HG03460 (cell line): ENCODE measurements at regions not wholly inside any gene's neighbourhood (a gene's known extent, or its start where the extent isn't known, plus 50 kb on each side); places are given as distances from the start of the nearest gene placed in this dataset.
"Not testable (repeated sequence)": the region's sequence is repeated elsewhere in the genome, so short reads cannot be mapped to it uniquely, and the experiment has no call there.

ENCODE experiments used
- ATAC-seq: cut with Tn5 transposase; IDR thresholded peaks from one replicate; pipeline ENCODE4 v1.9.1; 2021; ENCODE audit not compliant: unreplicated experiment

DNA sequence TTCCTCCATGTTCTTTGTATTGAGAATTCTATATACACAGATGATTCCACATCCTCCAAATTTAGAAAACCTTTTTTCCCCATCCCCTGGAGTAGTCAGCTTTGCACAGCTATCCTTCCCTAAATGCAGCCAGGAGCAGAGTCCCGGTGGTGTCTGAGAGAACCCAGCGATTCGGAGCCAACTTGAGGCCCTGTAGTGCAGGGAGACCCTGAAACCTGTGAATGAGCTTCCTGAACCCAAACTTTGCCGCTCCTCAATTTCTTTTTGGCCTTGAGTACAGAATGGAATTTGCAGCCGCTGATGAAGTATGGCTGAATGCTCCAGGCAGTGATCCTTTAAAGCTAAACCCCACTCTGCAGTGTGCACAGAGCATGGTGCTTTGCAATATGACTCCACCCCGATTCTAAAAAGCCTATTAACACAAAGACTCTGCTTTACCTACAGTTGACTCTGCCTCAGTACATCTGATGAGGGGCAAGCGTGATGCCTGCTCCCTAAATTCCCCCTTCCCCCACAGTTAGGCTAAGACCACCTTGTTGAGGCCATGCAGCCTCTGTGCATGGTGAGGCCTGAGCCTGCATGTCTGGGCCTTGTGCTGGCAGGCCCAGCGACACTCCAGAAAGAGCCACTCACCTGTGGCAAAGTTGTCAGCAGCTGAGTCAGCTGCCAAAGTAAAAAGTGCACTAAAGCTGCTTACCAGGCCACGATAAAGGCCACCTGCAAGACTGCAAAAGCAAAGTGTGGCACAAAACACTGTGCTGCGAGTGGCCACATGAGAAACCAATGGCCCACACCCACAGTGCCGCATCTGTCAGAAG is 82.1 kb downstream of the PLEKHG1 start:
- ATAC-seq, result no peak

DNA sequence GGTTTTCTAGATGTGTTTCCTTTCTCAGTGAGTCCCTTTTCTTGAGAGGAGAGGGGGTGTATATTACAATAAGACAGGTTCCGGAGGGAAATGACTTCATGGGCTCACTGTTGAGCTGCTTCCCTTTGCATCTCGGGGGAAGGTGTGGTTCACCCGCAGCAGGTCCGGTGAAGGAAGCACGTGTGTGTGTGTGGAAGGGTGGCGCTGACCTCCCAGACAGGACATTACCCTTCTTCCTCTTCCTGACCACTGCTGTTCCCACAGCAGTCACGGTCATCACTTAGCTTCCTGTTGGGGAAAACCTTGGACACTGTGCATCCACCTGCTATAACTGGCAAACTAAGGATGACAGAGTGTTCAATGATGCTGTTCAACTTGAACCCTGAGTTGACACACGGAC is 83.6 kb downstream of the PLEKHG1 start:
- peak; percentile 43 for ATAC-seq

DNA sequence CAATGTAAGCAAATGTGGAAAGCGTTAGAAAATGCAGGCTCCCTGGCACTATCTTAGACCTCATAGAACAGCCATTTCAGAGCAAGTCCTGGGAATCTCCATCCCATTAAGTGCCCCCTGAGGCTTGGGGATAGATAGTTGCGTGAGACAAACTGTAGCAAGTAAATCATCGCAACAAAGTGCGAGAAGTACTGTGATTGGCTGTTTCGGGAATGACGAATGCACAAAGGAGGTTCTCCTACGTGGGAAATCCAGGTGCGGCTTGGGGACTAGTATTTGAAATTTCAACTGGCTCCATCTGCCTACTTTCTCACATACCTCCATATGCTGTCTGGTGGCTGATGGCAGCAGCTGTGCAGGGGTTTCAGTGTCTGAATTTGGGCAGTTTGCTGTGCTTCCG is 84.5 kb downstream of the PLEKHG1 start:
- ATAC-seq, result no peak

DNA sequence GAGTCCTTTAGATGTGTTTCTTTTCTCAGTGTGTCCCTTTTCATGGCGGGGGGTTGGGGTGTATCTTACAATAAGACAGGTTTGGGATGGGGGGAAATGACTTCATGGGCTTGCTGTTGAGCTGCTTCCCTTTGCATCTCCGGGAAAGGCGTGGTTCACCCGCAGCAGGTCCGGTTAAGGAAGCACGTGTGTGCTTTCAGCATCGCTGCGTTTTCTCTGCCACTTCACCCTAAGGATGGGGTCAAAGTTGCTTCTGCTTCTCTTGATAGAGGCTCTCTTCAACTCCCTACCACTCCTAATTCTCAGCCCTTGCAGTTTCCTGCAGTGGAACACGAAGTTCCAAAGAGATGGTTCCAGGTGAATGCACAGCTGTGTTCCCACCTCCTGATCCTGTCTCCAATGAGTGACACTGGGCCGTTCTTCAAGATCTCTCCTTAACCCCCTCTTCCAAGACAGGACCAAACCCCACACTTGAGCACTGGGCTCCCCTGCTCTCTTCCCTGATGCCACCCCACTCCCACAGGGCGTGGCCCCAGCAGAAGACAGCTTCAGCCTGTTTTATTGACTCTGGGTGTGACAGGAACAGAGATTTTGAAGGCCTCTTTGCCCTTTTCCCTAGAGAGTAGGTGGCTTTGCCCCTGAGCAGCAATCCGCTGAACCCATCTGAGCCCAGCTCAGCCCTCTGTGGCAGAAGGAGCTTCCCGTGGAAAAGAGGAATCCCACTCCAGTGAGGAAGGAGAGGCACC is 85.2 kb downstream of the PLEKHG1 start:
- no peak for ATAC-seq

DNA sequence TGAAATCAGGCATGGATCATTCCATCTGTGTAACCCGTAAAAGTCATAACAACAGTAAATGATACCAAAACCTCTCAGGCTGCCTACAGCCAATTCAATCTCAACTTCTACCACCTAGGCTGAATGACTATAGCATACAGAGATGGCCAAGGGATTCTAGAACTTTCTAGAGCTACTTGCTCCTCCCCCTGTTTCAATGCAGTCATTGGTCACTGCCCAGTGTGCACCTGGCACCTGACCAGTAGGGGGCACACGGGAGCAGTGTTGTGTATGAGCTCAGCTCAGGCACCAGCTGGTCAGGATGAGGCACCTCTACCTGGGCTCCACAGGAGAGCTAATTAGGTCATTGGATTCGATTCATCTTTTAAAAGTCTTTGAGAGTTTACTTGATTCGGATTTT is 86.2 kb downstream of the PLEKHG1 start:
- ATAC-seq, result peak; percentile 49

DNA sequence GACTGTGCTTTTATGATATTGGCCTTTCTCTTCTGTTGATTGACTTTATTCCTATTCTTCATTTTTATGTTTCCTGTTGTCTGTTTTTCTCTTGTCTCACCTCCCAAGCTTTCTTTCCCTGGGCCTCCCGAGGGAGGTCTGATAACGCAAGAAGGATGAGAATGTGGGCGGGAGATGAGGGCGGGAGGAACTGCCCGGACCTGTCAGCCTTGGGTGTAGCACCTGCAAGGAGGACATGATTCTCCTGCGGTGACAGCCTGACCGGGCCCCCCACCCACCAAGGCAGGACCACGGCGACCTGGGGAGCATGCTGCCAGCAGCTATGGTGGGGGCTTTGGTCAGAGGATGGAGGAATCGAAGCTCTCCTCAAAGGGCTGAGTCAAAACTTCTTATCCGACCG is 86.9 kb downstream of the PLEKHG1 start:
- no peak for ATAC-seq

DNA sequence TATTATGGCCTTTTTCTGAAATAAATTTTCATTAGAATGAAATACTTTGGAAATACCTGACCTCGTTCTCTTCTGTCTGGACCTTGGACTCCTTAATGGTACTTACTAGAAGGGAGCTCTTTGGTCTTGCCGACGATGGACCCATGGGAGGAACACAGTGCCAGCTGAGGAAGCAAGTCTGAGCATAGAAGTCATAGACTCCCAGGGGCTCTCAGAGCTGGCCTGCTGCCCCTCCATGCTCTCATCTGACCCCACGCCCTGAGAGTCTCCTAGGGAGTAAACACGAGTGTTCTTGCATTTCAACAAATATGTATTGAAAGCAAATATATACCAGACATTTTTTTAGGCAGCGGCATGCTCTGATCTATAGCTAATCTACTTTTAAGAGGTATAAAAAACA is 87.8 kb downstream of the PLEKHG1 start:
- no peak for ATAC-seq

DNA sequence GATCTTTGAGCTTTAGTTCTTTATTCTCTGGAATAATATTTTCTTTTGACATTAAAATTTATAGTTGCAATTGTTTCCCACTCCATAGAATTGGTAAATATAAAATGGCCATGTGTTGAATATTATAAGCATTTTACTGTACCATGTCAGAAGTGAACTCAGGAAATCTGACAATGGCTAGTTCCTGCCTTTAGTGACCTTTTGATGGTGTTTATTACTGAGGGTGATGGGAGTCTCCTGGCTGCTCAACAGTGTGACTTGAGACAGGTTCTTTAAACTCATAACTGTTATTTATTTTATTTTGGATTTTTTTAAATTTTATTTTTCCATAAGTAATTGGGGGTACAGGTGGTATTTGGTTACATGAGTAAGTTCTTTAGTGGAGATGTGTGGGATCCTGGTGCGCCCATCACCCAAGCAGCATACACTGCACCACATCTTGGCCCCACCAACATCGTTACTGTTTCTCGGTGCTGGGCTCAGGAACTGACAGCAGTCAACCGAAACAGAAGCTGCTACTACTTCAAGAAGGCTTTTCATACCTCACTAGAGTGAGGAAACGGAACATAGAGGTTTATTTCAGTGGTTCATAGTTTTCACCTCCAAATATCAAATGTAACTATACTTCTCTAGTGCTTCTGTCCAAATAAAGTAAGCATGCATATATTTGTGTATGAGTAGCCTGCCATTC is 90.4 kb downstream of the PLEKHG1 start:
- ATAC-seq, result no peak

DNA sequence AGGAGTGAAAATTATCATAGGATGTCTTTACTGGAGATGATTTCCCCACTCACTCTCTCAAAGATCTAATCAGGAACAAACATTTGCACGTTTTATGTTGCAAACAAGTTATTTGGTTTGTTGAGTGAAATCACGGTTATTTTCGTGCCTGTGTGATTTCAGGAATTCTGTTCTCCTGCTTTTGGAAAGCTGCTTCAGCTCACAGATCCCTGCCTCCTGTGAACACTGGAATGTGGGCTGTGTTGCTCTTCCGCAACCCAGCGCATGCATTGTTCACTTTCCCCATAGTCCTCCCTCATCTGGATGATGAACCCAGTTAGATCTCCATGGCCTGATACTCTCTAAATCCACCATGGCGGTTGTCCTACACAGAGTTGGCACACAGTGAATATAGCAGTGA is 91.0 kb downstream of the PLEKHG1 start:
- no peak for ATAC-seq

DNA sequence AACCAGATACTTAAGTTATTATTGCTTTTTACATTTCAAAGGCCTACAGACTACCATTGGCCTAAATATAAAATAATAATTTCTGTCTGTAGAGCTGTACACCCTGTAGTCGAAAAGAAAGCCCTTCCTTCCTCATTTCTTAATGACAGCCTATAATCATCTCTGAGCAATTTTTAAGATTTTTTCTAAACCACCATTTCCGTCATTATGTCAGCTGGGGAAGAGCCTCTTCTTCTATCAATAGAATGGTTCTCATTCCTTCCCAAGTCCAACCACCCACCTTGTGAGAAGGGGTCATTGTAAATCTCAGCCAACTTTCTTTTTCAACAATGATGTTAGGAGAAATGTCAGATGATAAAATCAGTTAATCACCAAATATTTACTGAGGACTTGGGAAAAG is 91.8 kb downstream of the PLEKHG1 start:
- ATAC-seq, result peak; percentile 35

DNA sequence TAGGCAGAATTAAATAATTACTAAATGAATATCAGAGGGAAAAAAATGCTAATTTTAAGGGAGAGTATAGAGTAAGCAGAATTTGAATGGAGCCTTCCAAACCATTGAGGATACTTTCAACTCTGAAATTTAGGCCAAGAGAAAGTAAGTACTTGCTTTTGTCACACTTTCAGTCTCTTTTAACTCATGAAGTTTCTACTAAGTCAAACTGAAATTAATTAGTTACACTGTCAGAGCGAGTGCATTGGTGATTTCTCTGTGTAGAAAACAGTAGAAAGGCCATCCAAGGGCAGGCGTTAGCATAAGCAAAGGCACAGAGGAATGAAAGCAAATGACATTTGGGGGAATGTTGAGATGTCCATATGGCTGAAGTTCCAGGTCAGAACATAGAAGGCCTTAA is 92.9 kb downstream of the PLEKHG1 start:
- ATAC-seq, result peak; percentile 81

DNA sequence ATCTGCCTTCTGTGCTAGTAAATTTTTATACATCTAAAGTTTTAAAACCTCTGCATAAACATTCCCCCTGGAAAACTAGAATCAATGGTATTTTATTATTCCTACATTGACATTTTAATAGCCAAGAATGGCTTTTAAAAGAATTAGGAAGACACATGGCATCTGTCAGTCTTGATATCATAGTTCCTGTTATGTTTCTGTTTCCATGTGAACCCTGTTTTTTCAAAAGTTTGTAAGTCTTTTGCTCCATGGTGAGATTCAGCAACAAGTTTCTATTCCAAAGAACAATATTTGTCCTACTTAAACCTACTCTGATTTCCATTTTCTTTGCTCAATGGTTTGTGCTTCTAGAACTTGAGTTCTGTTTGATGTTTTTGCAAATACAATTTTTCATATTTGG is 95.2 kb downstream of the PLEKHG1 start:
- ATAC-seq, result no peak

DNA sequence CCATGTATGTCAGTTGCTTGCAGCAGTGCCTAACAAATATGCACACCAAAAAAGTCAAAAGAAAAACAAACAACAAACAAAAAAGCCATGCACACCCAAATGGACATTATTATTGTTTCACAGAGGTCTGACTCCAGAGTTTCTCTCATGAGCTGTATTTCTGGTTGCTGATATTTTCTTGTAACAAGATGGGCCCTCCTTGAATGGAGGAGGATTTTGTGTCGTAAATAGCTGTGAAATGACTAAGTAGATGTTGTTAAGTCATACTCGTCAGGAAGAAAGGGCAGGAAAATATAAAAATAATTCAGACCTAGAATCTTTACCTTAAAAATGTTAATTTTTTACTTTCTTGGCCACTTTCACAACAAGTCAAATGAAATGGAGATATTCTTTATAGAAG is 96.0 kb downstream of the PLEKHG1 start:
- ATAC-seq, result no peak

DNA sequence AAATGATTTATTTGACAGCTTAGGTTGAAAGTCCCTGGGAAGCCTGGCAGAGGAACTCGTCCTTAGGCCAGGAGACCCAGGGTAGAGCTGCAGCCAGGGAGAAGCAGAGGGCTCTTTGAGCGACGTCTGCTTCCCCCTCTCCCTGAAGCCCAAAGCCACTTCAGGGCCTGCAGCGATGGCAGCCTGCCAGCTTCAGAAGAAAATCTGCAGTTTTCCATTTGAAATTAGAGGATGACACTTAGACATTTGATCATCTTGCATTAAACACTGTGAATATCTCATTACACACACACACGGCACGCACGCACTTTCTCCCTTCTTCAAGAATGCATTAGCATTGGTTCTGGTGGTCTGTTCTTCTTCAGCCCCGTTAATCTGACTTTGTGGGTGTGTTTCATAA is 96.5 kb downstream of the PLEKHG1 start:
- no peak for ATAC-seq

DNA sequence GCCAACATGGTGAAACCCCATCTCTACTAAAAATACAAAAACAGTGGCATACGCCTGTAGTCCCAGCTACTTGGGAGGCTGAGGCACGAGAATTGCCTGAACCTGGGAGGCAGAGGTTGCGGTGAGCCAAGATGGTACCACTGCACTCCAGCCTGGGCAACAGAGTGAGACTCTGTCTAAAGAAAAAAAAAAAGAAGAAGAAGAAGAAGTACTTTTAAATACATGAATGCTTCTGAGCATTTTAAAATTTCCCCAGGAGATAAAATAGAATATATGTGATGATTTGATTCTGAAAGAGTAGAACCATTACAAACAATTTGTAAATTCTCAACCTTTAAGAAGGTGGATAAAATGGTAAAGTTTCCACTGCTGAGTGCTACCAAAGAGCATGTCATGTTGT is 97.2 kb downstream of the PLEKHG1 start:
- ATAC-seq, result not testable (repeated sequence)

DNA sequence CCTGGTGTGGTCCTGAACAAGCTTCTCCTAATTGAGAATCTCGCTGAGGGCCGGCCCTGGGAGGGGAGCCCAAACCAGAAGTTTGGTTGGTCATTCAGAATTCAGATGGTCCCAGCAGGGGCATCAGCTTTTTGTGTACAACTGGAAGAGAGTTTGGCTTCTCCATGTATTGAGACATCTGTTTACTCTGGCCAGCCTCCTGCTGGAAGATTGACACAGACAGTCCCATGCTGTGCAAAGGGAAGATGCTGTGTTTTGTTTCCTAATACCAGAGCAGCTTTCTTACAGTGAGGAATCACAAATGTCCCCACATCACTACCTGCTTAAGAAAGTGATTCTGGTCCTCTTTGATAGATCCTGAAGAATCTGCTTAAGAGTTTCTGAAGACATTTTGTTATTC is 97.8 kb downstream of the PLEKHG1 start:
- ATAC-seq, result no peak

DNA sequence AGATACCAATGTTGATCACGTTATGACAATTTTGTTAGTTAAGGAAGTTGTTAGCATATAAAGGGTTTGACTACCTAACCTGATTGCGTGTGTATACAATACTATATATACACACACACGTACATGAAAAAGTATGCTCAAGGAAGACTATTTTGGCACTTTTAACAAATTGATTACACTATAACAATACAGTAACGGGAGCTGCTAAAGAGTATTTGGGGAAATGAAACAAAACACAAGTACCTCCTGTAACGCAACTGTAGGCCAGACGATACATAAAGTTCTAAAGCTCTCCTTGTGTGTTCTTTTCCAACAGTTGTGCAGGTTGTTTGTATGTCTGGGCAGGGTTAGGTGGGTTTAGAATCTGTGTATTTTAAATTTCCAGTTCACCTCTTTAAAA is 98.7 kb downstream of the PLEKHG1 start:
- ATAC-seq, result no peak

DNA sequence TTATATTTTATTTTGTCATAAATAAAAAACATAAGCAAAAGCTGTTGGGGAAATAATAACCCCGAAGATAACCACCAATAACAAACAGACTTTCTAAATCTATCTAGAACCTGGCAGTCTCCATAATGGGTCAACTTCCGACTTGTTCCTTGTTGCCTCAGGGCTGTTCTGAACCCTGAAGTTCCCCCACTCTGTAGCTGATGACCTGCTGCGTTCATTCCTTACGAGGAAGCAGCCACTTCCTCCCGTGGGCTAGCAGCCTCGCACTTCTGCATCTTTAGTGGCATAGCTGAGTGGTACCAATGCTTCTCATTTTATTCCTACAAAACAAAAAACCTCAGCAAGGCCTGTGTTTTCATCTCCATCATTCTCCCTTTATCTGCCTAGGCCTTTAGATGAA is 103.0 kb downstream of the PLEKHG1 start:
- ATAC-seq, result no peak

DNA sequence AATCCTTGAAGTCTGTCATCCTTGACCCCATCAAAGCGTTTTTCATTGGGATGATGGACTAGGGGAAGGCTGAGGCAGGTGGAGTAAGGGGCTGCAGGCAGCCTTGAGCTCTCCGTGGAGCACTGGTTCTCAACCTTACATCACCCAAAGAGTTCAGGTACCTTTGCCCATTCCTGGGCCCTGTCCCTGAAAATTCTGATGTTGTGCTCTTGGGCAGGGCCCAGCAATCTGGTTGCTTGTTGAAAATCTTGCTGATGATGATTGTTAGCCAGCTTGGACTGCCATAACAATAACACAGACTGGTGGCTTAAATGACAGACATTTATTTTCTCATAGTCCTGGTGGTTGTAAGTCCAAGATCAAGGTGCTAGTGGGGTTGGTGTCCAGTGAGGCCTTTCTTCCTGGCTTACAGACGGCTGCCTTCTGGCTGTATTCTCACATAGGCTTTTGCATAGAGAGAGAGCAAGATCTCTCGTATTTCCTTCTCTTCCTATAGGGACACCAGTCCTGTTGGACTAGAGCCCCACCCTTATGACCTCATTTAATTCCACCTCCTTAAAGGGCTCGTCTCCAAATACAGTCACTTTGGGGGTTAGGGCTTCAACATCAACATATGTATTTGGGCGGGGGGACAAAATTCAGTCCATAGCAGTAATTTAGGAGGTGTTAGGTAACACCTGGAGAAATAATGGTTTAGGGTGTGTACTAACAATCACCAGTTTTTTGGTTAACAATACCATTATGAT is 104.9 kb downstream of the PLEKHG1 start:
- ATAC-seq, result no peak

DNA sequence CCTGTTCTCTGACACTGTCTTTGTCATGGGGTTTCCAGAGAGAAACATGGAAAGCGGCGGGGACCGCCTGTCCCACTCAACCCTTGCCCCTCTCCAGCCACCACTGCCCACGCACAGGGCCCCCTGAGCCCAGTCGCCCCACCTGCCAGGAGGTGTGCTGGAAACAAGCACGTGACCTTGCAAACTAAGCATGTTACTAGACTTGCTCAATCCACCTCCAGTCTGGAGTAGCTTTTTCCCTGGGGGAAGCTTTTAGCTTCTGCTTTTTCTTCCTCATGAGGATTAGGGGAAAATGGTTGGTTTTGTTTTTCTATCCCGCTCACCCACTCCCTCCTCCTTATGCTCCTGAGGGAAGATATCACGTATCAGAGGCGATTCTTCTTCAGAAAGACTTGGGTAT is 105.7 kb downstream of the PLEKHG1 start:
- ATAC-seq, result no peak

DNA sequence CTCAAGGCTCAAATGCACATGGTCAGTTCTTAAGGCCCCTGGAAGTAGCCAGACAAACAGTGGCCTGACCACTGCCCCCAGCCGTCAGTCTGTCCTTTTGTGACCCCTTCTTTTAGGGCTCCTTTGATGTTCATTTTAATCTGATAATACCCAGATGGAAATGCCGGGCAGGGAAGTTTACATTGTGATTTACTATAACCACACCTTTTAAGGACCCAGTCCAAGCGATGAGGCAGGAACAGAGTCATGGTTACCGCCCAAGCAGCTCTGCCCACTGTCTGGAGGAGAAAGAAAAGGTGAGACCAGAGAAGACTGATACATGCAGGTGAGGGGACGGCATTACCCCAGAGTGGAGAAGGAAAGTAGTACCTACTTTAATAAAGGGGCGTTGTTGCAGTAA is 110.6 kb downstream of the PLEKHG1 start:
- ATAC-seq, result no peak
